HG02852 (cell line): ENCODE measurements at regions not wholly inside any gene's neighbourhood (a gene's known extent, or its start where the extent isn't known, plus 50 kb on each side); places are given as distances from the start of the nearest gene placed in this dataset.

Experiments
- ATAC-seq: cut with Tn5 transposase; IDR thresholded peaks from one replicate; pipeline ENCODE4 v1.9.1; 2021; ENCODE audit warnings: mild to moderate bottlenecking, moderate library complexity; ENCODE audit not compliant: unreplicated experiment

DNA sequence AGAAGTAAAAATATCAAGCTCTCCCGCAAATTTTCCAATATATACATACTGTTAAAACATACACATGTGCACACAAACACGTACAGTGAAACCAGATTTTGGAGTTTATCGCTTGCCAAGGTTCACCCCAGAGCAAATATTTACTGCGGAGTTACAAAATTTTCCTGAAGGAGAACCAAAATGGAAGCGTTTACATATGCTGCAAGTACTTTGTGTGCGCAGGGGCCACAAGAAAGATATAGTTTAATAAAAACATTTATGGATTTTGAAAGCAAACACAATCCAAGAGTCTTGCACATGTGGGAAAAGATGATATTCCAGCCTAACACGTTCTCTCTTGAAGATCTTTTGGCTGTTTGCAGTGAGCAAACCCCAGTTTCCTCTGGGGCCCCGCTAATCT is 301.3 kb upstream of the NFE2L3 start:
- no peak for ATAC-seq

- no peak for ATAC-seq
Observed at GRCh38 chr7:25851332-25852210, 300.4 kb upstream of the NFE2L3 start.

GRCh38 chr7:25852211-25852938 is 299.6 kb upstream of the NFE2L3 start:
- no peak for ATAC-seq

- no peak for ATAC-seq
Observed at GRCh38 chr7:25852939-25853271, 299.1 kb upstream of the NFE2L3 start.

GRCh38 chr7:25853314-25853713 is 298.7 kb upstream of the NFE2L3 start:
- no peak for ATAC-seq

DNA sequence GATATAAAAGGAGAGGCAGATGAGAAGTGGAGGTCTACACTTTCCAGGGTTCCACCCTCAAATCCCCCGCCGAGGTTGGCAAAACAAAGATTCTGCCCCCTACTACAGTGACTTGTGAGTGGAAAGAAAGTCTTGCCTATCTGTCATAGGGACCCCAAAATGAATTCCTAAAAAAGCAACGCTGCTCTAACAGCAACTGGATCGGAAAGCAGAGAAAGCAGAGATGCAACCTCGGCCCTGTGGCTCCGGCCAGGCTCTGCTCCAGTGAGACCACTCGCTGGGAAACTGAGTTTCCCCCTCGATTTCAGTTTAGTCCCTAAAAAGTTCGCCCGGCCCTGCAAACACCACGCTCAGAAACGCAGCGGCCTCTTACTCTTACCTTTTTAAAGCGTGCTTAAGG is 297.9 kb upstream of the NFE2L3 start:
- no peak for ATAC-seq

DNA sequence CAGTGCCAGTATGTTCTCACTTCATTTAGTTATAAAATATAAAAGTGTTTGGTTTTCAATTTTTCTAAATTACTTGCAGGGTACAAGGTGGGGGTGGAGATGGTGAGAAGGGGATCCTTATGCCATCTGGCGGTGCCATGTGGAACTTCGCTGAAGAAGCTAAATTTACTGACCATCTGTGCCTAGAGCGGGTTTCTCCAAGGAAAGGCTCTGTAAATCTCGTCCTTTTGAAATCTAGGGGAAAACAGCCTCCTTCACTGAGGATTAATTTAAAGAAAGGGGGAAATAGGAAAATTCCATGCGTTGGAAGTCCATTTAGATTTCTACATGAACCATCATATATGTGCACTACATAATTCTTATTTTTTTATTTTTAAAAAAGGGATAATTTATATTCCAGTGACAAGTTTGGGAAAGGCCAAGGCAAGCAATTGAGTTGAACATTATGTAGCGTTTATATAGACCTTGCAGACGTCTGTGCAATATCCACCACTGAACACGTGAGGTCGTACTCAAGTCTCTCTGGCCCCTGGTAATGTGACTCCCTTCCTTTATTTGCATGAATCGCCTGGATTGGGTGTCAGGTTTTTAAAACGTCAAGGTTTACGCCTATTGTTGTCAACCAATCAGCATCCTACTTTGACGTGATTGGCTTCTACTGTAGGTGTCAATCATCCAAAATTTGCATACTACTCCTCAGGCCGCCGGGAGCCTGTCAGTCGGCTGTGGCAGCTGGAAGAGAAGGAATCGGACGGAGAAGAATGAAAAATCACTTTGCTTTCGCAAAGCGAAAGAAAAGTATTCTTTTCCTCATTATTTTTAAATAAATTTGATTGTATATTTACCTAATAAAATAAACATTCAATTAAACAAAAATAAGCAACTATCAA is 297.1 kb upstream of the NFE2L3 start:
- no peak for ATAC-seq

DNA sequence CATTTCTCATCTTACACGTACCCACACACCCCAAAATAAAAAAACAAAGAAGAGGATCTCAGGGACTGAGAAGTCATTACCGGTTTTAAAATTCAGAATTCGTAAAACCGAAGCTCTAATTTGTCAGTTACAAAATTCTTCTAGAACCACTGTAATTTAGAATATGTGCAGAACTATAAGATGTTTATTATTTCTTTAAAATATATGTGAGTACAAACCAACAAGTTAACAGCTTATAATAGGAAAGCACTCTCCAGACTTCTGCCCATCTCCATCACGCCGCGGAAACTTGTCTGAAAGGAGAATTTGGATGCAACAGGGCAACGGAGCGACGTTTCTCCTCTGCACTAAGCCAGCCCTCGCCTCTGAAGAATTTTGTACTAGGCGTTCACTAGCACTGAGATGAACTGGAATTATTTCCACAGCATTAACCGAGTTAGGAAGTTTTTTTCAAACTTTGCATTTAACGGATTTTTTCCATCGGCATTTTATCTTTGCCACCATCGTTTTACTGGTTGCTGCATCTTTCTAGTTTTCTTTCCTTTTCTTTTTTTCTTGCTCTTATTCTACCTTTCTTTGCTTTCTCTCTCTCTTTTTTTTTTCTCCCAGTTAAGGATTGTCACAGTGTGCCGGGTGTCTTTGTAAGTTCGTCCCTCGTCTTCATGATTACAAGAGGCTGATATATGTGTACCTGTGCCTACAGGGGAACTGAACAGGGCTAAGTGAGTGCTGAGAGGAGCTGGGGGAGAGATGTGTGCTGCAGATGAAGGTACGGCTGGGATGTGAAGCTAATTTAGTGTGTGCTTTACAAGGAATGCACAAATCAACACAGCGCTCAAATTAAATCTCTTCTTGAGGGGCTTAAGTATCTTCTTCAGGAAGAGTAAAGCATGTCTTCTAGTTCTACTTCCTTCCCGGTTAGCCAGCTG is 295.9 kb upstream of the NFE2L3 start:
- ATAC-seq: no peak

- no peak for ATAC-seq
Observed at GRCh38 chr7:25857376-25858067, 294.5 kb upstream of the NFE2L3 start.

GRCh38 chr7:25858200-25858524 is 293.8 kb upstream of the NFE2L3 start:
- no peak for ATAC-seq

GRCh38 chr7:25858525-25859411 is 293.2 kb upstream of the NFE2L3 start:
- ATAC-seq: no peak

GRCh38 chr7:25859412-25860274 is 292.4 kb upstream of the NFE2L3 start:
- no peak for ATAC-seq

GRCh38 chr7:25860275-25861163 is 291.5 kb upstream of the NFE2L3 start:
- ATAC-seq: no peak

DNA sequence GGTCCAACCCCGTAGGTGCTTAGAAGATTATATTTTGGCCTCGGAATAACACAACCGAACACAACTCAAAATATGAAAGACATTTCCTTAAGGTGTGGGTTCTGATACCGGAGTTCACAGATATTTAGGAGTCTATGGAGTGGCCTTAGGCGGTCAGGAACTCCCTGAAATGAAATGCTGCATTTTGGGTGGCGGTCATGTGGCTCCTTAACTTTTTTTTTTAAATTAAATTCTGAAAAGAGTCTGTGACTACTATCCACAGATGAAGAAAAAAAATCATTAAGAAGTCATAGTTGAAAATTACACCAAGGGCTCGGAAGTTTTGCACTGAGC is 290.9 kb upstream of the NFE2L3 start:
- no peak for ATAC-seq

GRCh38 chr7:25861601-25862260 is 290.3 kb upstream of the NFE2L3 start:
- no peak for ATAC-seq

GRCh38 chr7:25862261-25863004 is 289.6 kb upstream of the NFE2L3 start:
- peak; percentile 88 for ATAC-seq
